OCI-M2 (cell line): ENCODE measurements at regions not wholly inside any gene's neighbourhood (a gene's known extent, or its start where the extent isn't known, plus 50 kb on each side); places are given as distances from the start of the nearest gene placed in this dataset.

Experiments used
- DNase-seq: peaks from one replicate; lab custom pipeline; 2025; ENCODE audit not compliant: unreplicated experiment; lab: John Stamatoyannopoulos, UW

DNA sequence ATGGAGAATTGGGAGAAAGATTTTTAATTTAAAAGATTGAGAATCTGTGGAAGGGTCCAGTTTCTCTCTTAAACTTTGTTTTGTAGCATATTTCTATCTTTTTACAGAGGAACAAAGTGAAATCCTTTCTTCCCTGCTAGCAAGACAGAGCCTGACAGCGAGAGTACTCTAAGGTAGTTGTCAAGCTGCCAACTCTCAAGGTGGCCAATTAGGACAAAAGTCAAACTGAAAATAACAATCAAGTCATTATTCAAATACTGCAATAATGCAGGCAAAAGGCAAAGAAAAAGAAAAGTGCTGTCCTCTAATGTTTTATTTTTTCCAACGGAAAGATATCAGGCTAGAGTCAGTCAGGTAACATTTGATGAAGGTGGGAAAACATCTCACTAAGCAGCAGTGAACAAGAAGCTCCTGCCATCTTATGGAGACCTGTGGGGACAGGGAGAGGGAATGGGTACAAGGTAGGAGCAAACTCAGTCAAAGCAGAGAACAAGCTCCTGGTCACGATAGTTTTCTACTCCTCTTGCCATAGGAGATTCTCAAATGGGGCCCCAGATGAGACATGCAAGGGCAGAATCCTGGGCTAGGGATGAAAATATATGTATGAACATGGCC lies 801.9 kb upstream of the SLITRK1 start:
- DNase-seq, result no peak

DNA sequence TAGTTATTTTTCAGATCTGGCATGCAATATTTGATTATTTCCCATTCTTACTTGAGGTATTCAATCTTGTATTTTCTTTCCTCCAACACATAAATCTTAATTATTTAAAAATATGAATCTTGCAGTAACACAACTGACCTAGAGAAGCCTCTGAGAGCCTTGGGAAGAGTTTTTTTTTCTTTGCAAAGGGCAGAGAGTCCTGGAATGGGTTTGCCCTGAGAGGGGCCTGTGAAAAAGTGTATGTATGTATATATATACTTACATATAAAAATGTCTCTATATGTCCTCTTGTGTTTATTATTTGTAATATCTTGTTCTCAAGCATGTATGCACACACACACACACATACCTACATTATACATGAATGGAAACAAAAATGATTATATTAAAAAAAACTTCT lies 801.2 kb upstream of the SLITRK1 start:
- no peak for DNase-seq

DNA sequence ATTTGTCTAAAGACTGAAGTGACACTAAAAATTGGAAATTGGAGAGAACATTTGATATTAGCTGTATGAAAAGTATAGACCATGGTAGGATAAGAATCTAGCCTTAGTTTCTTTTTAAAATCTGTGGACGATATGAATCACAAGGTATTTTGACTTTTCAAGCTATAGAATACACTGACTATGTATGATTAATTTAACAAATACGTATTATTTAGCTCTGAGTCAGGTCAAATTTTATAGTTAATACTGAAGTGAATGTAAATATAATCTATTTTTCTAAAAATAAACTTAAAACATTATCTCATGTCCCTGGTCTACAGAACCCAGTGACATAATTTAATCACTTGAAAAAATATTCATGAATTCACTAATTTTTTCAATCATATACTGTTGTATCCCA lies 795.6 kb upstream of the SLITRK1 start:
- no peak for DNase-seq

DNA sequence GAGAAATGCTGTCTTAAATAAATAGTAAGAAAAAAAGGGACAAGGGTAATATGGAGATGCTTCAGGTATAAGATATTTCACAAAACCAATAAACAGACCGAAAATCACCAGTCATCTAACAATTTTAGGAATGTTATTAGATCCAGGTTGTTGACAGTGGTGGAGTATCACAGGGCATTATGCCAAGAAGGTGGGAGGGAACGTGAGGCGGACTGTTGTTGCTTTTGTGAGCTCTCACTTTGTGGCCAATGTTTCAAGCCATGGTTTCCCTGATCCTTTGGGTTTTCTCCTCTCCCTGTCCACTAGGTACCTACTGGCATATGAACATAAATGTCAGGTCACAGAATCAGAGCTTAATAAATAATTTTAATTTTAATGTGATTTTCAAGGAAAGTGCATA lies 790.3 kb upstream of the SLITRK1 start:
- no peak for DNase-seq

DNA sequence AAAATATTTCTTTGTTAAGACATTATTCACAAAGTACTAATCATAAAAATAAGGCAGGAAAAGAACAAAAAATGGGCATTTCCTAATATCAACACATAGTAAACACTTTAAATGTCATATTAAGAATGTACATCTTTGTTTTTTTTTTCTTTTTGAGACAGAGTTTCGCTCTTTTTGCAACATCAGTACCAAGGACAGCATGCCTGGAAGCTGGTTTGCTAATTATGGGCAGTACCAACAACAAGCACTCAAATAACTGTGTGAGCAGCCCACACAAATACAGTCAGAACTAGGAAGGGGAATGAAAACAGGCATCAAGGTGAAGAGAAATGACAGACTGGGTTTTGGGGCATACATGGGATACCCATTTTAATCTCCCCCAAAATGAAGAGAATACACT lies 788.0 kb upstream of the SLITRK1 start:
- no peak for DNase-seq

DNA sequence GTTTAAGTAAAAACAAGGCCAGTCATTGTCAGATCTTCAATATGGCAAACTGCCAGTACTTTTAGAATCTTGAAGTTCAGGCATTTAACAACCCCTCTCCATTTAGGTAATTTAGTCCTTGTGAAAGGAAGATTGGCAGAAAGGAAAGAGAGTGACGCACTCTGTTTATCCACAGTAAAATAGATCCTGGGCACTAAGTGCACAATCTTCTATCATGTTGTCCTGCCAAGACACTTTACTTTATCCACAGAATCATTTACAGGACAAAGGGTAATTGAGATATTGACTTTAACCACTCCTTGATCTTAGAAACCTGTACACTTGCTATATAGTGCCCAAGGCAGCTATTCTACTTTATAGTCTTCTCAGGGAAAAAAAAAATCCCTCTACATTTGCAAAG lies 786.4 kb upstream of the SLITRK1 start:
- no peak for DNase-seq

DNA sequence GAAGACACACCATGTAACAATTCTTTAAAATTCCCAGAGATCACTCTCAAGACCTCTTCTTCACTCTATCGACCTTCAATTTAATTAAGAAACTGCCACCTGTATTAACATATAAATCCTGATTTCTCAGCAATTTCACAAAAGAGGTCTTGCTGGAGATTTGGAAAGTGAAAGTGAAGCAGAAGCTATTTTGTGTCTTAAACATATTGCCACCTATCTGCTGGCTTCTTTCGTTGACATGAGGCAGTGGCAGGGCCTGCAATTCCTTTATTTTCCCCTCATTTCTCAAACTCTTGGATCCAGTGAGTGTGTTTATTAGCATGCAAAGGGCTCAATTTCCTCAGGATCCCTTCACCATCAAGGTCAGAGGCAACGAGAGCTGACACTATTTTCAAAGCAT lies 780.2 kb upstream of the SLITRK1 start:
- no peak for DNase-seq

DNA sequence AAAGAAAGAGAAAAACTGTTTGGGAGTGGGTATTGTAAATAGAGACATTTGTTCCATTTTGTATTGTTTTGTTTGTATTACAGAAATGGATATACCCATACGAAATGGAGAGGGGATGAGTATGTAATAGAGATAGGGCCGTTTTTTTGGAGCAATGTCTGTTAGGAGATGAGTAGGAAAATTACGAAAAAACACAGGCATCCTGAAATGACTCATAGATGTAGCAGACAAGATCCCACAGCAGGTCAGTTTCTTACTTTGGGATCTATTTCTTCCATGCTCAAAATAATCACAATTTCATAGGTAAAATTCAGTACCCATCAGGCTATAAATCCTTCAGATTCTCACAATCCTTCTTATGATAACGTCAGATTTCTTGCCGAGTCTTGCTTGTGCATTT lies 779.4 kb upstream of the SLITRK1 start:
- DNase-seq, result no peak

DNA sequence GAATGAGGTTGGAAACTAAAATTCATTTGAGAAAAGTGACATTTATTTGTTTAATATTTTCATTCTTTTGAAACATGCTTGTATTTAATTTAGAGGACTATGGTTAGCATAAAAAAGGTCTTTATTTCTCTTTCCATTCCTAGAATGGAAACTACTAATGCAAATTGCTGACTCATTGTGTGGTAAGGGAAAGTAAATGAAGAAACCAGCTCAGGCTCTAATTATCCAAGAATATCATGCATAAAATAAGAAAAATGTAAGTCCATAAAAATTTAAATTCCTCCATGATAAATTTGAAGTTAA lies 777.0 kb upstream of the SLITRK1 start:
- no peak for DNase-seq

DNA sequence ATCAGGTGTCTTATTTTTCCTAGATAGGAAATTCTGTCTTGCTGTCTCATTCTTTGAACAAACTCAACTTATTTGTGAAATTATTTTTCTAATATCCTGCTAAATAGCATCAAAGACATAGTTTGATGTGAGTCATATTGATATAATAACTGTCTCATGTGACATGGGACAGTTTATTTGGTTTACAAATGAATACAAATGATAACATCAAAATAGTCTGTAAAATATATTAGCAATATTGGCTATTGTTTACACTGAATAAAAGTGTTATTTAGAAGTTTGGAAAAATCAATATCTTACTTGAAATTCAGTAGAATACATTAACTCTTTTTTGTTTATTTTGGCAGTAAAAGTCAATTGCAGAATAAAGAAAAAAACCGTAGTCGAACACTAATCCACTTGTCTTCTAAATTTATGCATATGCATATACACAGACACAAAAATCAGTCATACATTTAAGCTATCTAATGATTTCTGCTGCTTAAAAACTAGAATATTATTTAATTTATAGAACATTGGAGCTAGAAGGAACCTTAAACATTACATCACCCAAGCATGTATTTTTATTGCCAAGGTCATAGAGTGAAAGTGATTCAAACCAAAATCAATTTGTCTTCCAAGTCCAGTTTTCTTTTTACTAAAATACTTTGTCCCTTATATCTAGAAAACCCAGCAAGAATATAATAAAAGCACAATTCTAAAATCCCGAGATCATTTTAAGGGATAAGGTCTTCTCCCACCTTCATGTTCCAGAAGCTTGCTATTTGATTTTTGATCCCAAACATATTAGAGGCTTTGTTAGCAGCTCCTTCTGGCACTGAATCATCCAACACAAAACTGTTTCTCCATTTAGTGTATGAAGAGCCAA lies 776.5 kb upstream of the SLITRK1 start:
- no peak for DNase-seq

DNA sequence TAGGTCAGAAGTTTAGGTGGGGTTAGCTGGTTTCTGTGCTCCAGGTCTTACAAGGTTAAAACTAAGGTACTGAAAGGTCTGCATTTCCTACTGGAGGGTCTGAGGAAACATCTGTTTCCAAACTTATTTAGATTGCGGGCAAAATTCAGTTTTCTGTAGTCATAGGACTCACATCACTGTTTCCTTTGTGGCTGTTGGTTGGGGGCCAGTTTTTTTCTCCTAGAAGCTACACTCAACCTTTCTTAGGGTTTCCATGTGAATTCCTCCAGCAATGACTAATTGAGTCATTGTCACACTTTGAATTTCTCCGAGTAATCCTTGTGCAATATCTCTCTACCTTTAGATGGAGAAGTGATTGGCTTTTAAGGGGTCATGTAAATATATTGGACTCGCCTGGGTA lies 773.4 kb upstream of the SLITRK1 start:
- no peak for DNase-seq

DNA sequence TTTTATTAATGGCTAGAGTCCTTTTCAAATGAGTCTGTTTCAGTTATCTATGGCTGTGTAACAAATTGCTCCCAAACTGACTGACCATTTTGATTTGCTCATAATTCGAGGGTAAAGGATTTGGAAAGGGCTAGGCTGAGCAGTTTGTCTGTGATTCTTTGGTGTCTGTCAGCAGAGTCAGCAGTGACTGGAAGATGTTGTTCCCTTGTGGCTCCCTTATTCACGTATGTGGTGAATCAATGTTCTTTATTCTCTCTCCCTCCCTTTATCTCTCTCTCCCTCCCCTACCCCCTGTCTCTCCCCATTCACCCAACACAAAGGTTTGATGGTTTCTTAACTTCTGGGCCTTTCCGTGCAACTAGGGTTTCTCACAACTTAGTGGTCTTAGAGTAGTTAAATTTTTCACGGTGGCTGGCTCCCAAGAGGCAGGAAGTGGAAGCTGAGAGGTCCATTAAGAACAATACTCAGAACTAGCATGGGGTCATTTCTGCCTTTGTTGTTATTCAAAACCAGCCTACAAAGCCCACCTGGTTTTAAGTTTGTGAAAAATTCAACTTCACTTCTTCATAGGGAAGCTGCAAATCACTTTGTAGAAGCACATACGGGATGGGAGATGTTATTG lies 772.5 kb upstream of the SLITRK1 start:
- DNase-seq, result no peak

DNA sequence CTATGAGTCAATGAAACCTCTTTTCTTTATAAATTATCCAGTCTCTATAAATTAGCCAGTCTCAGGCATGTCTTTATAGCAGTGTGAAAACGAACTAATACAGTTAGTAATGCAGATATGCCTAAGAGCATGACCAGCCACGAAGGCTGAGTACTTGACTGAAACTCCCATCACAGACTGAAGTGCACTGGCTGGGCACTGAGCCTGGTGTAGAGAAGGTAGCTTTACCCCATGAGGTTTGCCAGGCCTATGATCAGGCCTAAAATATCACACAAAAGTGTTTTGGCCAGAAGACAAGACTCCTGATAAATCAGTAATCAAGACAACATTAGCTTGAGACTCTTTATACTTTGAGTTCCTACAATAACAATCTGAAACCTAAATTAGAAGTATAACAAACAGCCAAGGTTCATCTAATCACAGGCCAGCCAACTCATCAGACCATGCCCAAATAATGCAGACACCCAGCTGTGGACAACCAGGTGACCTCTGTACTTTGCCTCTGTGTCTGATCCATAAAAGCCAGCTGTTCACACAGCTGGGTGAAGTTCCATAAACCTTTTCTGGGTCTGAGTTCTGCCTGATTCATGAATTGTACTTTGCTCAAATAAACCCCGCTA lies 771.8 kb upstream of the SLITRK1 start:
- no peak for DNase-seq

DNA sequence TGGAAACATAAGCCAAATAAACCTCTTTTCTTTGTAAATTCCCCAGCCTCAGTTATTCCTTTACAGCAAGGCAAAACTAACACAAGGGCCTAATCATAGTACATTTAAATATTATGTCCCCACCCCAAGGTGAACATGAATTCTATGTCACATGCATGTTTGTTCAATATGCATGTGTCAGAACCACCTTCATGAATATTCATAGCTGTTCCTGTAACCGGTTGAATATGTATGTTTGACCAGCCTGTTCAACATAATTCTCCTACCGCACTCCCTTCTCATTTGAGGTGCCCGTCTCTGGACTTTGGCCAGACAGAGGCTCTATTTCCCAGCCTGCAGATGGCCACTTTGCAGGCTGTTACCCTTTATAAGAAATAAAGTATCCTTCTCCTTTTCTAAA lies 769.4 kb upstream of the SLITRK1 start:
- no peak for DNase-seq

DNA sequence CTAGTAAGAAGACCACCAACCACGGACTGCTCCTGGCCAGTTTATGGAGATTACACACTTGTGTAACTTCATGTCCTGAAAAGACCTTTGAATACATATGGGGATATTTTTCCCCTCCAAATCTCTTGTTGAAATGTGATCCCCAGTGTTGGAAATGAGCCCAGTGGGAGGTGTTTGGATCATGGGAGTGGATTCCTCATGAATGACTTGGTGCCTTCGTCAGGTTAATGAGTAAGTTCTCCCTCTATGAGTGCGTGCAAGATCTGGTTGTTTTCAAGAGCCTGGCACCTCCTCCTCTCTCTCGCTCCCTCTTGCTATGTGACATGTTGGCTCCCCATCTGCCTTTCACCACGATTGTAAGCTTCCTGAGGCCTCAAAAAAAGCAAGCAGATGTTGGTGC lies 769.0 kb upstream of the SLITRK1 start:
- DNase-seq, result no peak

DNA sequence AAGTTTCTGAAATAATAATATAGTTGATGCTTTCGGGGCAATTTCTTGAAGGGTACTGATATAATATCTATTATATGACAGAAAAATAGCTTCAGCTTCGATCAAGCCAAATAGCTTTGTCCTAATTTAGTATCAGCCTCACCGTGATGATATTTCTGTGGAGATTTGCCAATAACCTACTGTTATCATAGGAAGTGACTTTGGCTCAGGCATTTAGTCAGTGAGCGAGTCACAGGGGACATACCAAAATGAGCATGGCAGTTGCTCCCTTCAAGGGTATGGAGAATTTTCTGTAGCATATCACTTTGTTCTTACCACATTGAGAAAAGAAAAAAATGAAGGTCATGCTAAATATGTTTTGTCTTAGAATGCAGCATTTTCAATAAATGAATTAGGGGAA lies 767.6 kb upstream of the SLITRK1 start:
- no peak for DNase-seq

DNA sequence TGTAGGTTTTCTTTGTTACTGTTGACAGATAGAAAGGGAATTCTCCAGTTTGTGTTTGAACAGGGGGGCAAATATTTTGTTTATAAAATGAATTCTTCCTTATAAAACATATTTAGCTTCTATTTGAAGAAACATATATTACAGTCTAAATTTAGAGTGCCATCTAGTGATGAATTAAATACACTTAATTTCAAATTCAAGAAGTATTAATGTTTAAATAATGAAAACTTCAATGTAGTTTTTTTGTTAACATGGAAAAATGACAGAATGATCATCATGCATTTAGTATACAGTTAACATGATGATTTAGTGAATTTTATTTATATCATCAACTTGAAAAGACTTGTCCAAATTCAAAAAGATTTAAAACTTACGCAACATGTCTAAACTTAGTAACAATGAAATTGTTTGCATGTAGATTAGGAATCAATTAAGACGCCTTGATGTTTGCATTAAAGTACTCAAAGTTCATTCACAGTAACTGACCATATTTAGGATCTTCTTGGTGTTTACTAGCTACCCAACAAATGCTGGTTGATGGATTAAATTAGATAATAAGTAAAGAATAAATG lies 765.9 kb upstream of the SLITRK1 start:
- DNase-seq, result no peak

DNA sequence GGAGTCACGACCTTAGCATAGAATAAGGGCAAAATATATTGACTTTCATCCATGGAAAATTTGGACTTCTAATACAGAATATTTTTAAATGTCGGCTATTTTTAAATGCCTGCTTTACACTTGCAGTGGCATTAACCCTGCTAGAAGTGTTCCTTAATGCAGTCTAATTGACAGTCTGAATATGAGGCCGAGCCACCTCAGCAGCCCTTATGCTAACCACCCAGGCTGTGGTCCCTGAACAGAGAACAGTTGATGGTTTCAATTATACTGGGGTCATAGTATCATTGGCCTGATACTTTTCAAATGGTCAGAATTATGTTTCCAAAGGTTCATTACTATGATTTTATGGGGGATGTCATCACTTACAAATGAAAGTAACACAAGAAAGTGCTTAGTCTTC lies 764.7 kb upstream of the SLITRK1 start:
- no peak for DNase-seq

DNA sequence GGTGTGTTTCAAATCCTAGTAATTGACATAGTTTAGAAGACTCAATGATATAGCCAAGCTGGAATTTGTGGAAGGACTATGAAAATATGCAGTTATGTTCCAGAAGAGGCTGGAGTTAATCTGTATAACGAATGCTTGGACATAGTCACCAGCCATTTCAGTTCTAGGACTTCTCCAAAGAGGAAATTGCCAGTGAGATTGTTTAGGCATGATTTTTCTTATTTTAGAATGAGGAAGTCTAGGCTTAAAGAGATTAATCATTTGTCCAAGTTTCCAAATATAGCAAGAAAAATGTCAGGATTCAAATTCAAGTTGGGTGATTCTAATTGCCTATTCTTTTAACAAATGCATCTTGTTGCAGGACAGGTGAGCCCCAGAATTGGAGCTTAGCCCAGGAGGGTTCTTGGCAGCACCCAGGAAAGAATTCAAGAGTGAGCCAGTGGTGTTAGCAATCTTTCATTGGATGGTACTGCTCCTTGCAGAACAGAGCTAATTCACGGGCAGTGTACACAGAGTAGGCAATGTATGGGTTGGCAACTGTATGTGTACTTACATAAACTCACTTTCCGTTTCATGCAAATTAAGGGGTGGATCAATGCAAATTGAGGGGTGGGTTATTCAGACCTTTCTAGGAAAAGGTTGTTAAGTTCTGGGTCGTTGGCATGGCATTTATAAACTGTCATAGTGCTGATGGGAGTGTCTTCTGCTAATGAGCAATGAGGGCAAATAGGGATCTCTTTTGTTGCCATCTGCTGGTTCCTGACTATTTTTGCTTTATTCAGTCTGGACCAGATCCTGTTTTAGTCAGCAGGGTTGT lies 763.1 kb upstream of the SLITRK1 start:
- no peak for DNase-seq

DNA sequence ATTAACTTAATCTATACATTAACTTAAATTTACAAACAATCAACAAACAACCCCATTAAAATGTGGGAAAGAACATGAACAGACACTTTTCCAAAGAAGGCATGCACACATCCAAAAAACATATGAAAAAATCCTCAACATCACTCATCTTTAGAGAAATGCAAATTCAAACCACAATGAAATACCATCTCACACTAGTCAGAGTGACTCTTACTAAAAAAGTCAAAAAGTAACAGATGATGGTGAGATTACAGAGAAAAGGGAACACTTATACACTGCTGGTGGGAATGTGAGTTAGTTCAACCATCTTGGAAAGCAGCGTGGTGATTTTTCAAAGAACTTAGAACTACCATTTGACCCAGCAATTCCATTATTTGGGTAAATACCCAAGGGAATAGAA lies 759.2 kb upstream of the SLITRK1 start:
- no peak for DNase-seq

DNA sequence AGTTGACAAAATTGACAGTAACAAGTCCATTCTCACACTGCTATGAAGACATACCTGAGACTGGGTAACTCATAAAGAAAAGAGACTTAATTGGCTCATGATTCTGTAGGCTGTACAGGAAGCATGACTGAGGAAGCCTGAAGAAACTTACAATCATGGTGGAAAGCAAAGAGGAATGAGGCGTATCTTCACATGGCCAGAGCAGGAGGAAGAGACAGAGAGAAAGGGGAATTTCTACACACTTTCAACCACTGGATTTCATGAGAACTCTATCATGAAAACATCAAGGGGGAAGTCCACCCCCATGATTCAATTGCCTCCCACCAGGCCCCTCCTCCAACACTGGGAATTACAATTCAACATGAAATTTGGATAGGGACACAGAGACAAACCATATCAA lies 758.4 kb upstream of the SLITRK1 start:
- DNase-seq, result no peak
